HFFc6 (cell line): ENCODE measurements at regions not wholly inside any gene's neighbourhood (a gene's known extent, or its start where the extent isn't known, plus 50 kb on each side); places are given as distances from the start of the nearest gene placed in this dataset.

Source experiments
- DNase-seq: peaks from one replicate; pipeline ENCODE4 v3.0.0-alpha.2; 2018
- H3K27ac Mint-ChIP-seq: 2 replicates; pipeline ENCODE4 v1.8.0; 2020; ENCODE audit warnings: mild to moderate bottlenecking, mixed read lengths
- H3K27me3 Mint-ChIP-seq: 2 replicates; pipeline ENCODE4 v1.8.0; 2021; ENCODE audit warnings: mild to moderate bottlenecking, moderate library complexity, mixed read lengths; ENCODE audit not compliant: insufficient read depth
- H3K36me3 Mint-ChIP-seq: 2 replicates; pipeline ENCODE4 v1.8.0; 2021; ENCODE audit warnings: low read depth, mixed read lengths
- H3K4me1 Mint-ChIP-seq: 2 replicates; pipeline ENCODE4 v1.8.0; 2020; ENCODE audit warnings: low read depth, mixed read lengths
- H3K4me3 Mint-ChIP-seq: 2 replicates; pipeline ENCODE4 v1.8.0; 2020; ENCODE audit warnings: mild to moderate bottlenecking, moderate library complexity, mixed read lengths
- H3K9me3 Mint-ChIP-seq: 2 replicates; pipeline ENCODE4 v1.8.0; 2020; ENCODE audit warnings: mild to moderate bottlenecking, mixed read lengths
- TF ChIP-seq, protein P1 (sequence below): fragments of 200-600 bp; sonication (generic); IDR thresholded peaks from 2 replicates; pipeline ENCODE4 v1.5.0; 2021; ENCODE audit warnings: antibody characterized with exemption, mild to moderate bottlenecking

GRCh38 chr2:143975216-143975615, 544.7 kb downstream of the ZEB2 start:
- DNase-seq = no peak
- H3K27me3 Mint-ChIP-seq = no peaks in the 10 kb centered on the region
- H3K4me1 Mint-ChIP-seq = no peaks in the 10 kb centered on the region
- TF ChIP-seq, protein P1, sequence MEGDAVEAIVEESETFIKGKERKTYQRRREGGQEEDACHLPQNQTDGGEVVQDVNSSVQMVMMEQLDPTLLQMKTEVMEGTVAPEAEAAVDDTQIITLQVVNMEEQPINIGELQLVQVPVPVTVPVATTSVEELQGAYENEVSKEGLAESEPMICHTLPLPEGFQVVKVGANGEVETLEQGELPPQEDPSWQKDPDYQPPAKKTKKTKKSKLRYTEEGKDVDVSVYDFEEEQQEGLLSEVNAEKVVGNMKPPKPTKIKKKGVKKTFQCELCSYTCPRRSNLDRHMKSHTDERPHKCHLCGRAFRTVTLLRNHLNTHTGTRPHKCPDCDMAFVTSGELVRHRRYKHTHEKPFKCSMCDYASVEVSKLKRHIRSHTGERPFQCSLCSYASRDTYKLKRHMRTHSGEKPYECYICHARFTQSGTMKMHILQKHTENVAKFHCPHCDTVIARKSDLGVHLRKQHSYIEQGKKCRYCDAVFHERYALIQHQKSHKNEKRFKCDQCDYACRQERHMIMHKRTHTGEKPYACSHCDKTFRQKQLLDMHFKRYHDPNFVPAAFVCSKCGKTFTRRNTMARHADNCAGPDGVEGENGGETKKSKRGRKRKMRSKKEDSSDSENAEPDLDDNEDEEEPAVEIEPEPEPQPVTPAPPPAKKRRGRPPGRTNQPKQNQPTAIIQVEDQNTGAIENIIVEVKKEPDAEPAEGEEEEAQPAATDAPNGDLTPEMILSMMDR = no peak
- H3K36me3 Mint-ChIP-seq = no peaks in the 10 kb centered on the region
- no peak overlapping the region for H3K27ac Mint-ChIP-seq
- H3K4me3 Mint-ChIP-seq = no peak overlapping the region
- H3K9me3 Mint-ChIP-seq = no peaks in the 10 kb centered on the region

GRCh38 chr2:143974262-143974661, 545.7 kb downstream of the ZEB2 start:
- Mint-ChIP-seq H3K36me3 (no peaks in the 10 kb centered on the region), H3K4me3 (no peak overlapping the region), H3K9me3 (no peaks in the 10 kb centered on the region), H3K27me3 (no peaks in the 10 kb centered on the region), H3K27ac (no peak overlapping the region), H3K4me1 (no peaks in the 10 kb centered on the region)
- DNase-seq = peak; percentile 10
- TF ChIP-seq, protein P1 = no peak

DNA sequence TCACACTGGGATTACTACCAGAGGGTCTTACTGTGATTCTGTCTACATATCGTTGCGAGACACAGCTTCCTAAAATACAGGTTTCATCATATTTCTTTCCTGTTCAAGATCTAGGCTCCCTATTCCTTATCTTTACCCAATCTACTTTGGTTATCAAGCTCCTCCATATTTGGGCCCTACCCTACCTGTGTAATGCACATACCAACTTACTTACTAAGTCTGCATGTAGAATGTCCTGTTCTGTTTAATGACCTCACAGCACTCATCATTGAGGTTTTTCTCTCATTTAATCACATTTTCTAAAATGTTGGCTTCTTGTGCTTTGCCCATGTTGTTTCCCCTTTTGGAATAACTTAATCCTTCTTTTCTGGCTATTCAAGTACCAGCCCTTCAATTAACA, 551.1 kb downstream of the ZEB2 start:
- Mint-ChIP-seq H3K4me1 (no peaks in the 10 kb centered on the region), H3K27ac (no peak overlapping the region), H3K27me3 (no peaks in the 10 kb centered on the region), H3K9me3 (no peaks in the 10 kb centered on the region), H3K36me3 (no peaks in the 10 kb centered on the region), H3K4me3 (no peak overlapping the region)
- DNase-seq = no peak
- TF ChIP-seq, protein P1 = no peak

DNA sequence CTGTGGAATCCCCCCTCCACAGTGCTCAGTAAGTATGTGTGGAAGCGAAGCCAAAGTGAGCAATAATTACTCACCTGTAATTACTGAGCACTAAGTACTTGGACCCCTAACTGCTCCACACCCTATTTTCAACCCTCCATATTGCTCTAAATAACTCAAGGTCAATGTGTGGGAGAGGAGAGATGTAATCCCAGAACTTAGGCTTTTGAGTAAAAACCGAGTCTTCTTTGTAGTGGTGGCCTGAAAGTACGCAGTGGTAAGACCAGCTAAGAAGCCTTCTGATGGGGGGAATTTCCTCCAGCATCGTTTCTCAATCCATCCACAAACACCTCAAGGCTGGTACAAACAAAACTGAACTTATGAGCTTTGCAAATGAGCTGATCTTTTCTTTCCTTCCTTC, 551.6 kb downstream of the ZEB2 start:
- Mint-ChIP-seq H3K9me3 (no peaks in the 10 kb centered on the region), H3K36me3 (no peaks in the 10 kb centered on the region), H3K27me3 (no peaks in the 10 kb centered on the region), H3K4me3 (no peak overlapping the region), H3K4me1 (no peaks in the 10 kb centered on the region), H3K27ac (no peak overlapping the region)
- TF ChIP-seq, protein P1 = no peak
- DNase-seq = no peak

- Mint-ChIP-seq H3K4me3 (no peak overlapping the region), H3K36me3 (no peaks in the 10 kb centered on the region), H3K4me1 (peaks cover 12% of the 10 kb centered on the region), H3K27ac (no peak overlapping the region), H3K27me3 (no peaks in the 10 kb centered on the region), H3K9me3 (no peaks in the 10 kb centered on the region)
- TF ChIP-seq, protein P1 = no peak
- no peak for DNase-seq
These were observed 554.3 kb downstream of the ZEB2 start for GRCh38 chr2:143965493-143966164.

DNA sequence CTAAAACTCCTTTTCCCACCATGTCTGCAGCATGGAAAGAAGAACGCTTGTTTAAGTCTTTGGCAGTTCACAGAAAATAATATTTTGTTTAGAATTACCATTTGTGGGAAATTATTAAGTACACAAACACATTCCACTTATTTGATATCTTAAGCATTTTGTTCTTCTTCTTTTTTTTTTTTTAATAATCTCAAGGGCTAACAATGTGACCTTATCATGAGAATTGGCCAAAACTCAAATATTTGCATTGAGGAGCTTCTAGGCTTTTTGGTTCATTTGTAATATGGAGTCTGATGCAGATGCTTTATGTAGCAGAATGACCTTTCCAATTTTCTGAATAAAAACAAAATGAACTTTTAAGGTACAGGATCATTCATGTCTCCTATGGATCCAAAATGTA, 555.0 kb downstream of the ZEB2 start:
- no peaks in the 10 kb centered on the region for H3K27me3 Mint-ChIP-seq
- no peak overlapping the region for H3K27ac Mint-ChIP-seq
- TF ChIP-seq, protein P1 = no peak
- H3K4me3 Mint-ChIP-seq = no peak overlapping the region
- H3K9me3 Mint-ChIP-seq = no peaks in the 10 kb centered on the region
- H3K36me3 Mint-ChIP-seq = no peaks in the 10 kb centered on the region
- peaks cover 19% of the 10 kb centered on the region for H3K4me1 Mint-ChIP-seq
- DNase-seq = no peak
